B cell (primary cell): ENCODE measurements at regions not wholly inside any gene's neighbourhood (a gene's known extent, or its start where the extent isn't known, plus 50 kb on each side); places are given as distances from the start of the nearest gene placed in this dataset.

ENCODE experiments used
- ATAC-seq: fragments of 200-7000 bp; cut with Tn5 transposase; one replicate; pipeline ENCODE4 v1.10.0; 2021; ENCODE audit warnings: low read depth, mild to moderate bottlenecking, moderate number of reproducible peaks, moderate library complexity
- CTCF ChIA-PET: fragments of 350-600 bp; sonication (Branson Sonifier 250); formaldehyde crosslinking; loops from one replicate; lab custom pipeline; 2021; ENCODE audit warnings: antibody characterized with exemption, inconsistent platforms; lab: Charles Lee
- POLR2A ChIA-PET: fragments of 350-600 bp; sonication (Branson Sonifier 250); formaldehyde crosslinking; loops from one replicate; lab custom pipeline; 2021; ENCODE audit warnings: antibody characterized with exemption; lab: Charles Lee
- DNase-seq: peaks from one replicate; pipeline ENCODE4 v3.0.0; 2013
- H2AFZ ChIP-seq: 2 replicates; pipeline ENCODE4 v1.6.1; 2012; ENCODE audit warnings: mild to moderate bottlenecking, low read depth, low read length; ENCODE audit not compliant: insufficient read depth, poor library complexity, severe bottlenecking
- H3K27ac ChIP-seq, 2 donors: 1 replicate in 1 of 2; 2 replicates in 1 of 2; pipeline ENCODE4 v1.5.1; 2012 to 2013; ENCODE audit warnings: low read length in 2 of 2, mild to moderate bottlenecking in 2 of 2, moderate library complexity in 1 of 2
- H3K27me3 ChIP-seq, 4 experiments: fragments of 200-600 bp in 1 of 4; sonication (generic) in 1 of 4; replicated peaks in 1 of 4; 1 replicate in 2 of 4; 2 replicates in 2 of 4; pipeline versions ENCODE4 v1.6.1 to v1.7.0; 2013 to 2016; ENCODE audit warnings: low read length in 3 of 4, mild to moderate bottlenecking in 2 of 4, mixed read lengths in 1 of 4, moderate library complexity in 1 of 4; ENCODE audit not compliant: insufficient read depth in 4 of 4, control insufficient read depth in 3 of 4; ENCODE audit errors: control extremely low read depth in 1 of 4
- H3K36me3 ChIP-seq, 2 experiments: replicated peaks in 1 of 2; 1 replicate in 1 of 2; 2 replicates in 1 of 2; pipeline versions ENCODE4 v1.6.1 to v1.7.1; 2013; ENCODE audit warnings: low read length in 1 of 2; ENCODE audit not compliant: insufficient read depth in 2 of 2, control insufficient read depth in 1 of 2; ENCODE audit errors: control extremely low read depth in 1 of 2, extremely low read depth in 1 of 2
- H3K4me1 ChIP-seq, 2 donors: fragments of 200-600 bp in 1 of 2; sonication (generic) in 1 of 2; 1 replicate in 1 of 2; 2 replicates in 1 of 2; pipeline versions ENCODE4 v1.5.1 to v1.6.1; 2013 to 2017; ENCODE audit warnings: low read length in 2 of 2; ENCODE audit not compliant: control insufficient read depth in 2 of 2, insufficient read depth in 2 of 2
- H3K4me2 ChIP-seq: replicated peaks from 2 replicates; pipeline ENCODE3; 2012; ENCODE audit warnings: mild to moderate bottlenecking, low read depth, low read length; ENCODE audit not compliant: poor library complexity, severe bottlenecking
- H3K4me3 ChIP-seq, 5 experiments: fragments of 200-600 bp in 1 of 5; sonication (generic) in 1 of 5; 1 replicate in 3 of 5; 2 replicates in 2 of 5; pipeline versions ENCODE4 v1.5.1 to v1.7.0; 2011 to 2016; ENCODE audit warnings: low read length in 4 of 5, mild to moderate bottlenecking in 4 of 5, low read depth in 2 of 5, control low read depth in 1 of 5, moderate library complexity in 1 of 5; ENCODE audit not compliant: insufficient read depth in 1 of 5; ENCODE audit errors: control extremely low read depth in 1 of 5, extremely low read depth in 1 of 5
- H3K79me2 ChIP-seq: fragments of 200-600 bp; sonication (generic); one replicate; pipeline ENCODE4 v1.6.0; 2016; ENCODE audit warnings: low read length; ENCODE audit not compliant: control insufficient read depth, insufficient read depth
- H3K9ac ChIP-seq: fragments of 200-600 bp; sonication (generic); 2 replicates; pipeline ENCODE4 v1.6.1; 2017; ENCODE audit warnings: mild to moderate bottlenecking, low read length, moderate library complexity
- H3K9me3 ChIP-seq, 3 donors: one replicate each; pipeline versions ENCODE4 v1.6.1 to v1.7.1; 2013; ENCODE audit warnings: low read length in 2 of 3; ENCODE audit not compliant: control insufficient read depth in 2 of 3, insufficient read depth in 1 of 3; ENCODE audit errors: control extremely low read depth in 1 of 3
- H4K20me1 ChIP-seq: 2 replicates; pipeline ENCODE4 v1.6.0; 2012; ENCODE audit warnings: mild to moderate bottlenecking, low read length; ENCODE audit not compliant: insufficient read depth, control insufficient read depth, poor library complexity, severe bottlenecking
- H3K27ac Mint-ChIP-seq: one replicate; pipeline ENCODE4 v1.8.0; 2021; ENCODE audit warnings: mixed read lengths
- H3K27me3 Mint-ChIP-seq: one replicate; pipeline ENCODE4 v1.8.0; 2021; ENCODE audit warnings: mixed read lengths
- H3K4me1 Mint-ChIP-seq: one replicate; pipeline ENCODE4 v1.8.0; 2021; ENCODE audit warnings: mixed read lengths
- H3K4me3 Mint-ChIP-seq: one replicate; pipeline ENCODE4 v1.8.0; 2021; ENCODE audit warnings: mixed read lengths
- H3K9me3 Mint-ChIP-seq: one replicate; pipeline ENCODE4 v1.8.0; 2022; ENCODE audit warnings: mixed read lengths; ENCODE audit not compliant: insufficient read depth
- EZH2 ChIP-seq: IDR thresholded peaks from 2 replicates; pipeline ENCODE4 v1.6.1; 2012; ENCODE audit warnings: borderline replicate concordance, low read depth, mild to moderate bottlenecking, moderate library complexity, low read length; ENCODE audit not compliant: insufficient read depth, poor library complexity, severe bottlenecking
- WGBS: methylation state at CpG from one replicate; pipeline ENCODE4 v1.1.5; 2013; ENCODE audit warnings: missing lambda C conversion rate; ENCODE audit not compliant: insufficient coverage; 5-methylcytosine and 5-hydroxymethylcytosine counted together
- intact Hi-C: fragments of 100-400 bp; cut with micrococcal nuclease; formaldehyde crosslinking; loops from one replicate; pipeline ENCODE4 v1.10.0; 2022
- TF ChIP-seq, protein P1 (sequence below): fragments of 200-600 bp; IDR thresholded peaks from one replicate; pipeline ENCODE4 v1.8.0; 2022; ENCODE audit warnings: antibody characterized with exemption, mild to moderate bottlenecking

DNA sequence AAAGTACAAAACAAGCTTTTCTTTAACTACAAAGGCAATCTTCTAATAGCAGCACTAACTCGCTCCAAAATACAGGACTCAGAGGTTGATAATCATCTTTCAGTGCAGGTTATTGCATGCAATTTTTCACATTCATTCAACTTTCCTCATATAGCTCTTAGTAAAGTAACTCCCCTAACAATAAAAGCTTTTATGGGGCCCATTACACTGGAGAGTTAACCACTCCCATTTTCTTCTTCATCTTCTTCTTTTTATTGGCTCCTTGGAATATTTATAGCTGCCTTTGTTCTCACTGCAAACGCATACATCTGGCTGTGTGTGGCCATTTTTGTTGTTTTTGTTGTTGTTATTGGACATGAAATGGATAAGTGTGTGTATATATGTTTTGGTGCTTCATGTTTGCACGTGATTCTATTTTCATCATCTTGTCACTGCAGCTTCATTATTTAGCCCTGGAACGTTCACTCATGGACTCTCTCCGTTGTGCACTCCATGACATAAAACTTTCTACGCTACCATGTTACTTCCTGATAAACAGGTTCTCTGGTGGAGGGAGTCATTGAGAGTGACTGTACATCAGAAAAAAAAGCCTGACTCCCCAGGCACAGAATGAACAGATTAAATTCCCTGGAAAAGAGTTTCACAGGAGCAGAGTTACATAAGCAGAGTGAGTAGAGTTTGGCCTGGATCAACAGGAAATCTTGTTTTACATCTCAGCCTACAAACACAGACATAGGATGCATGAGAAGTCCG lies 236.4 kb upstream of the SP4 start:
- Histone ChIP-seq H3K4me2 (no peak overlapping the region), H3K4me3 (no peak overlapping the region), H3K27ac (no peak overlapping the region), H2AFZ (no peak overlapping the region), H3K9ac (no peak overlapping the region), H4K20me1 (no peaks in the 10 kb centered on the region), H3K79me2 (no peaks in the 10 kb centered on the region), H3K36me3 (no peaks in the 10 kb centered on the region), H3K27me3 (no peaks in the 10 kb centered on the region), H3K9me3 (no peaks in the 10 kb centered on the region), H3K4me1 (no peaks in the 10 kb centered on the region)
- Mint-ChIP-seq H3K27me3 (peaks cover 9% of the 10 kb centered on the region), H3K9me3 (no peaks in the 10 kb centered on the region), H3K4me1 (no peaks in the 10 kb centered on the region), H3K27ac (no peak overlapping the region), H3K4me3 (no peak overlapping the region)
- ChIA-PET POLR2A (no interaction called here), CTCF (no interaction called here)
- TF ChIP-seq, protein P1, sequence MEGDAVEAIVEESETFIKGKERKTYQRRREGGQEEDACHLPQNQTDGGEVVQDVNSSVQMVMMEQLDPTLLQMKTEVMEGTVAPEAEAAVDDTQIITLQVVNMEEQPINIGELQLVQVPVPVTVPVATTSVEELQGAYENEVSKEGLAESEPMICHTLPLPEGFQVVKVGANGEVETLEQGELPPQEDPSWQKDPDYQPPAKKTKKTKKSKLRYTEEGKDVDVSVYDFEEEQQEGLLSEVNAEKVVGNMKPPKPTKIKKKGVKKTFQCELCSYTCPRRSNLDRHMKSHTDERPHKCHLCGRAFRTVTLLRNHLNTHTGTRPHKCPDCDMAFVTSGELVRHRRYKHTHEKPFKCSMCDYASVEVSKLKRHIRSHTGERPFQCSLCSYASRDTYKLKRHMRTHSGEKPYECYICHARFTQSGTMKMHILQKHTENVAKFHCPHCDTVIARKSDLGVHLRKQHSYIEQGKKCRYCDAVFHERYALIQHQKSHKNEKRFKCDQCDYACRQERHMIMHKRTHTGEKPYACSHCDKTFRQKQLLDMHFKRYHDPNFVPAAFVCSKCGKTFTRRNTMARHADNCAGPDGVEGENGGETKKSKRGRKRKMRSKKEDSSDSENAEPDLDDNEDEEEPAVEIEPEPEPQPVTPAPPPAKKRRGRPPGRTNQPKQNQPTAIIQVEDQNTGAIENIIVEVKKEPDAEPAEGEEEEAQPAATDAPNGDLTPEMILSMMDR = no peak
- TF ChIP-seq EZH2 = no peak
- intact Hi-C loops = no loop called here
- DNase-seq (no peak), ATAC-seq (no peak)
- 88% methylated on average over 2 of the region's 7 CpGs for WGBS

DNA sequence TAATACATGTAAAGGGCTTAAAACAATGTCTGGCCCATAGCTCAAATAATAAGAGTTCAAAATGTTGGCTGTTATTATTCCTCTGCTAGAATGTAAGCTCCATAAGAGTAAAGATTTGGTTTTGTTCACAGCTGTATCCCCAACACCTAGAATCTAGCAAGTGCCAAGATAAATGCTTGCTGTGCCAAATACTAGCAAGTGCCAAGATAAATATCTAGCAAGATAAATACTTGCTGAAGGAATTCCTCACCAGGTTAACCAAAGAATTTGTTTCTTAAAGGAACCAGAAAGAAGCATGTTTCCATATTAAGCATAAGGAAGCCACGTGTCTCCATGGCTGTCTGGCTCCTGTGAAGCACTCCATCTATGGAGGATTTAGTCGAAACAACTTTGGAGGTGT lies 235.2 kb upstream of the SP4 start:
- Mint-ChIP-seq H3K9me3 (no peaks in the 10 kb centered on the region), H3K4me1 (no peaks in the 10 kb centered on the region), H3K4me3 (no peak overlapping the region), H3K27me3 (peaks cover 9% of the 10 kb centered on the region), H3K27ac (no peak overlapping the region)
- Histone ChIP-seq H3K27ac (no peak overlapping the region), H3K4me1 (no peaks in the 10 kb centered on the region), H3K4me2 (no peak overlapping the region), H4K20me1 (no peaks in the 10 kb centered on the region), H3K79me2 (no peaks in the 10 kb centered on the region), H3K9ac (no peak overlapping the region), H3K9me3 (no peaks in the 10 kb centered on the region), H2AFZ (no peak overlapping the region), H3K36me3 (no peaks in the 10 kb centered on the region), H3K27me3 (no peaks in the 10 kb centered on the region), H3K4me3 (no peak overlapping the region)
- intact Hi-C loops = no loop called here
- POLR2A ChIA-PET = no interaction called here
- ATAC-seq (no peak), DNase-seq (no peak)
- TF ChIP-seq EZH2 = no peak
- TF ChIP-seq, protein P1 = no peak
- CTCF ChIA-PET = no interaction called here
- WGBS = 85% methylated on average over 2 of the region's 2 CpGs
